DND-41 (cell line): ENCODE measurements at regions not wholly inside any gene's neighbourhood (a gene's known extent, or its start where the extent isn't known, plus 50 kb on each side); places are given as distances from the start of the nearest gene placed in this dataset.

Experiments used
- EZH2 ChIP-seq: IDR thresholded peaks from 3 replicates; pipeline ENCODE4 v1.6.1; 2012; ENCODE audit warnings: borderline replicate concordance, low read depth, mild to moderate bottlenecking, moderate library complexity, low read length, inconsistent platforms; ENCODE audit not compliant: severe bottlenecking
- TF ChIP-seq, protein P1 (sequence below): IDR thresholded peaks from 2 replicates; pipeline ENCODE4 v1.5.1; 2012; ENCODE audit warnings: borderline replicate concordance, low read length, moderate library complexity, mild to moderate bottlenecking; ENCODE audit not compliant: poor library complexity, severe bottlenecking; ENCODE audit errors: extremely low read depth

DNA sequence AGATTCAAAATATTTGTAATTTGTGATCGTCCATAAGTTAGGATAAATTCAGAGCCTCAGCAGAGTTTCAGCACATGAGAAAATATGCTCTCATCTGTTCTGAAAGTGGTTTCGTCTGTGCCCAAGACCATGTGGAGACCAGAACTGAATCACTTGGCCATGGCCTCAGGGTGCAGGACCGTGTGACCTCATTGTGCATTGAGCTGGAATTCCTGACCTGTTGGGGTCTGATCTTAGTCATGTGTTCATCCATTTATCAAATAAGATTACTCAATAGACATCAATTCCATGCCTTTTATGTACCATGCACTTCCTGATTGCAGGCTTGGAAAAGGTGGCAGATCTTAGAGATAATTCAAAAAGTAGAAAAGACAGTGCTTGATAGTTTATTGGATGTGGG, 680.5 kb downstream of the QKI start:
- TF ChIP-seq, protein P1, sequence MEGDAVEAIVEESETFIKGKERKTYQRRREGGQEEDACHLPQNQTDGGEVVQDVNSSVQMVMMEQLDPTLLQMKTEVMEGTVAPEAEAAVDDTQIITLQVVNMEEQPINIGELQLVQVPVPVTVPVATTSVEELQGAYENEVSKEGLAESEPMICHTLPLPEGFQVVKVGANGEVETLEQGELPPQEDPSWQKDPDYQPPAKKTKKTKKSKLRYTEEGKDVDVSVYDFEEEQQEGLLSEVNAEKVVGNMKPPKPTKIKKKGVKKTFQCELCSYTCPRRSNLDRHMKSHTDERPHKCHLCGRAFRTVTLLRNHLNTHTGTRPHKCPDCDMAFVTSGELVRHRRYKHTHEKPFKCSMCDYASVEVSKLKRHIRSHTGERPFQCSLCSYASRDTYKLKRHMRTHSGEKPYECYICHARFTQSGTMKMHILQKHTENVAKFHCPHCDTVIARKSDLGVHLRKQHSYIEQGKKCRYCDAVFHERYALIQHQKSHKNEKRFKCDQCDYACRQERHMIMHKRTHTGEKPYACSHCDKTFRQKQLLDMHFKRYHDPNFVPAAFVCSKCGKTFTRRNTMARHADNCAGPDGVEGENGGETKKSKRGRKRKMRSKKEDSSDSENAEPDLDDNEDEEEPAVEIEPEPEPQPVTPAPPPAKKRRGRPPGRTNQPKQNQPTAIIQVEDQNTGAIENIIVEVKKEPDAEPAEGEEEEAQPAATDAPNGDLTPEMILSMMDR: no peak
- TF ChIP-seq EZH2: no peak
